GM18870 (cell line): ENCODE measurements at regions not wholly inside any gene's neighbourhood (a gene's known extent, or its start where the extent isn't known, plus 50 kb on each side); places are given as distances from the start of the nearest gene placed in this dataset.
"Not testable (repeated sequence)": the region's sequence is repeated elsewhere in the genome, so short reads cannot be mapped to it uniquely, and the experiment has no call there.

ENCODE experiments used
- ATAC-seq: cut with Tn5 transposase; IDR thresholded peaks from one replicate; pipeline ENCODE4 v1.9.1; 2021; ENCODE audit warnings: moderate library complexity; ENCODE audit not compliant: unreplicated experiment

DNA sequence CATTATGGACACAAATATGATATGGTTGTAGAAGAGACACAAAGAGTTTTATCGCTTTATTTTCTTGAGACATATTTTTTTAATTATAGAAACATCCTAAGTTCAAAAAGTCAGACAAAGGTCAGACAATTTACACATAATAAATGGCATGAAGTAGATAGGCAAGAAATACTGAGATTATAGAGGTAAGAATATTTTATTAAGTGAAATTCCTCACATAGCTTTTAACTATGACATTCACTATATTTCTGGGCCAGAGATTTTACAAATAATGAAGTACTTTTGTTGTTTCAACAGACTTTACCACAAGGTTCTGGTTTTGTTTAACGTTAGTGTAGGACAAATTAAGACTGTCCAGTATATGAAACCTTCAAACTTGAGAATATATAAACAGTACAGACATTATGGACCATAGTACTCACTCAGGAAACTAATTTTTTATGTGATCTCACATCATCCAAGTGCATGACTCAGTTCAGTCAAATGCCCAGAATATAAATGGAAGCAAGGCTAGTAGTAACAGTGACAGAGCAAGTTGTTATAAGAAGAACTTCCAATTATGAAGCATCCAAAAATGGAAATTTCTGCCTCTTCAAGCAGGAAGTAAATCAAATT is 394.8 kb downstream of the KCNJ2 start:
- no peak for ATAC-seq

DNA sequence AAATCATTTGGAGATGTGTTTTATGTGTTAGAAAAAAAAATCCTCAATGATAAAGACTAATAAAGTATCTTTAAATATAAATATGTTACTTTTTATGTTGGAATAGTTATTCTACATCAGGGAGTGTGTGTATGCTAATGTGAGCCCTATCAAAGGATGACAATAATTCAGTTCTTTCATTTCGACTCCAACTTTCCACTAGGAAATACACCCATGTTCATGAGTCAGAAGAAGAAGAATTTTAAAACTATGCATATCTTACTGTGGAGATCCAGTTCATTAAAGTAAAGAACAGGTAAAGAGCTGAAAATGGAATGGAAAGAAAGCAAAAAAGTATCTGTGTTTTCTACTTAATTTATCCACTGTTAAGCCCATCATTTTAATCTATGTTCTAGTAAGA is 399.8 kb downstream of the KCNJ2 start:
- ATAC-seq = no peak

DNA sequence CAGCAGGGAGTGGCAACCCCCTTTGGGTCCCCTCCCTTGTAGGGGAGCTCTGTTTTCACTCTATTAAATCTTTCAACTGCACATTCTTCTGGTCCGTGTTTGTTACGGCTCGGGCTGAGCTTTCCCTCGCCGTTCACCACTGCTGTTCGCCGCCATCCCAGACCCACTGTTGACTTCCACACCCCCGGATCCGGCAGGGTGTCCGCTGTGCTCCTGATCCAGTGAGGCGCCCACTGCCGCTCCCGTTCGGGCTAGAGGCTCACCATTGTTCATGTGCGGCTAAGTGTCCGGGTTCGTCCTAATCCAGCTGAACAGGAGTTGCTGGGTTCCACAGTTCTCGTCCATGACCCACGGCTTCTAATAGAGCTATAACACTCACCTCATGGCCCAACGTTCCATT is 408.1 kb downstream of the KCNJ2 start:
- ATAC-seq = no peak

DNA sequence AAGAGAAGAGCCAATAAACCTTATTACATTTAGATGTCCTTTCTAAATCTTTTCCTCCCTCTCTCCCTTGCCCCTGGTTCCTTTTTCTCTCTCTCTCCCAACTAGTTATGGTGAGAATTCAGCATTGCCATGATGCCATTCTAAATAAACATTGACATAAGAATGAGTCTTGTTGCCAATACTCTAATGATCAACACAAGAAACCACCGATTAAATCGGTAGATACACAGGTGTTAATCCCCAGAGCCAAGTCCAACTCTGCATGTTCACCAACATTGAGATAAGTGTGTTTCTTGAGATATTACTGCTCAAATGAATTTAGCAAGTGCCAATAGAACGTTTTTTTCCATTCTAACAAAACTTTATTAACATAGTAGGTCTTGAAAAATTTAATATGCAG is 412.1 kb downstream of the KCNJ2 start:
- no peak for ATAC-seq

DNA sequence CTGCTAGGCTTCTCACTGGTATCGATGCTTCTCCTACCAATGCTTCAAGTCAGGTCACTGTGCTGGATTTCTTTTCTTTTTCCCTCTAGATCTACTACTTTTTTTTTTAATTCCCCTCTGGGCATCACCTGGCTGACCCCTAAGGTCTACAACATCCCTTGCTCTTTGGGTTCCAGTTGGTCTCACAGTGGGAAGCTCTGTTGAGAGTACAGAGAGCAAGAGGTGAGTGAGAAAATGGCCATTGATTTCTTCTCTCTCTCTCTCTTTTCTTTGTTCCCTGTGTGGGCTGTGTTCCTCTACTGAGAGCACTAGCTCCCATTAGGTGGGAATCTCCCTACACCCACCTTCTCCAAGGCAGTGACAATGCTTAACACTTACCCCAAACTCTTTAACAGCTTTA is 413.4 kb downstream of the KCNJ2 start:
- no peak for ATAC-seq

DNA sequence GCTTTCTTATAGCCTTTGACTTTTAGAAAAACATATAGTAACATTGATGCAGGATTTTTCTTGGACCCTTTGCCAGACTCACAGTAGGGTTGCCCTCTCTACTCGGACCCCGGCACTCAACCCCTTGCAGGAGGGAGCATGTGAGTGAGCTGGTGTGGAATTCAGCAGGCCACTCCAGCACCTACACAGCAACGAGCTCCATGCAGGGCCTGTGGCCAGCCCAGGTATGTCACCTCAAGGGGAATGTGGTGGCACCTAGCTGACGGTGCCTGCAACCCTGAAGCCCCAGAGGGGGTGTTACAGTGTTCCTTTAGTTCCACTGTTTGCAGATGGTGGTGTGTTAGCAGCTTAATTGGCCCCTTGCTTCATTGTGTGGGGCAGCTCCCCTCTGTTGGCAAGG is 414.9 kb downstream of the KCNJ2 start:
- ATAC-seq = no peak

DNA sequence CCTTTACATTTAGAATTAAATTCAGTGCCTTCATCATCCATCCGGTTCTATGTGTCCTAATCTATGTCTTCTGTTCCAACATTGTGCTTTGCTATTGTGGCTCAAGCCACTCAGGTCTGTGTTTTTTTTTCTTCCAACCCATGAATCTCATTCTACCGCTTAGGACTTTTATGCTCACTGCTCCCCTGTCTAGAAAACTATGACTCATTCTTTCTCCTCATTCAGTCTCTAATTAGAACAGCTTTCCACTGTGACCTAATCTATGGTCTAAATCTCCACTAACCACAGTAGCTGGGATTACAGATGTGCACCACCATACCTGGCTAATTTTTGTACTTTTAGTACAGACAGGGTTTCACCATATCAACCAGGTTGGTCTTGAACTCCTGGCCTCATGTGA is 418.7 kb downstream of the KCNJ2 start:
- no peak for ATAC-seq

DNA sequence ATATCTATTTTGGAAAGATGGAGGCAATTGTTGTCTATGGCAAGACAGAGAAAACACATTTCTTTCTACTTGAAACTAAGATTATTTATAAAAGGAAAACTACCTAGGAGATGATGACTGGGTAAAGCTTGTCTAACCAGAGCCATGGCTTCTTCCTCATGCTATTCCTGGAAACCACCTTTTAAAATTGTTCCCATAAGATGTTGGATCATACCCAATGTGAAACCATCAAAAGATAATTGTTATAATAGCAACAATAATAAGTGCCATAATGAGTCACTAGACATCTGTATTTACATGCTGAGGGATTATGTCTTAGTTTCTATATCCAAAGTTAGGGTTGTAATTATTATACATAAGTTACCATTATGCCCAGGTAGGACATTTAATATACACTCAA is 428.4 kb downstream of the KCNJ2 start:
- ATAC-seq = no peak

DNA sequence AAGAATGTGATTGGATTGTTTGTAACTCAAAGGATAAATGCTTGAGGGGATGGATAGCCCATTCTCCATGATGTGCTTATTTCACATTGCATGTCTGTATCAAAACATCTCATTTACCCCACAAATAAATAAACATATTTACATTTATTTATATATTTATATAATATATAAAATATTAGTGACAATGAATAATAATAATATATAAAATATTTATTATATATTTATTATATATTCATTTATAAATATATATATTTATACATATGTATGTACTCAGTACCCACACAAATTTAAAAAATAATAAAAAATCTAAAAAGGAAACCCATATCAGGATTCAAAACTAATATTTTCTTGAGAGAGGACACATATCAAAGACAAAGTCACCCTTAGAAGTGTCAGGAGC is 429.9 kb downstream of the KCNJ2 start:
- ATAC-seq = no peak

DNA sequence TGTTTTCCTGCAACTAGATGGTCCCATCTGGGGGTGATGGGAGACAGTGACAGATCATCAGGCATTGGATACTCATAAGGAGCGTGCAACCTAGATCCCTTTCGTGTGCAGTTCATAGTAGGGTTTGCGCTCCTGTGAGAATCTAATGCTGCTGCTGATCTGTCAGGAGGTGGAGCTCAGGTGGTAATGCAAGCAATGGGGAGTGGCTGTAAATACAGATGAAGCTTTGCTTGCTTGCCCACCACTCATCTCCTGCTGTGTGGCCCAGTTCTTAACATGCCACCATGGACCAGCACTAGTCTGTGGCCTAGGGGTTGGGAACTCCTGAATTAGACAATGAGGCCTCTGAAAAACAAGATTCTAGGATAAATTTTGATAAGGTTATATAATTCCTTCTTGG is 430.6 kb downstream of the KCNJ2 start:
- ATAC-seq = not testable (repeated sequence)

DNA sequence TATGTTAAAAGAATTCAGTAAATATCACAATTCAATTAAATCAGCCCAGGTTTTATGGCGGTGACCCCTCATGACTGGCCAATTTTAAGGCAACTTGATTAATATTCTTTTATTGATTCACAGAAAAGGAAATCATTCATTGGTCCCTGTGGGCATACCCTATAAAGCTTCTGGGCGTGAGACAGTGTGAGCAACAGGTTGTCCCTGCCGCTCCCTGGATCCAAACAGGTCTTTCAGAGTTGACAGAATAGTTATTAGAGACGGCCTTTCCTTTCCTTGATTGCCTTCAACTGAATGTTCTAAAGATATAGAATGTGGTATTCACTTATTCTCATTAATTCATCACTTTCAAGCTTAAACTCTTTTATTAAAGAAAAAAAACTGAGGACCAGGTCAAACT is 433.9 kb downstream of the KCNJ2 start:
- ATAC-seq = no peak

DNA sequence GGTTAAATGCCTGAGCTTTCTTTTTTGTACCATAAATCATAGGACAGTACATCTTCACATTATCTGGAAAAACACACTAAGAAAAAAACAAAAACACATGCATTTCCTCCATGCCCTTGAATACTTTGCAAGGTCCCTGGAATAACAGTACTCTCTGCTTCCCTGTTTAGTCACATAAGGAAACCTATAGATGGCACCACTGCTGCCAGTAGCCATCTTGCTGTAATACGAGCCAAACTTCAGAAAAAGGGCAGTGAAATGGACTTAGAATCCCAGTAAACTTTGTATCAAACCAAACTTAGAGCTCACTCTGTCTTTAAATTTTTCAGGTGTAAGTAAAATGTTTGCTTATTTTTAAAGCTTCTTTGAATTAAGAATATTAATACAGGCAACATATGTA is 435.5 kb downstream of the KCNJ2 start:
- ATAC-seq = no peak

DNA sequence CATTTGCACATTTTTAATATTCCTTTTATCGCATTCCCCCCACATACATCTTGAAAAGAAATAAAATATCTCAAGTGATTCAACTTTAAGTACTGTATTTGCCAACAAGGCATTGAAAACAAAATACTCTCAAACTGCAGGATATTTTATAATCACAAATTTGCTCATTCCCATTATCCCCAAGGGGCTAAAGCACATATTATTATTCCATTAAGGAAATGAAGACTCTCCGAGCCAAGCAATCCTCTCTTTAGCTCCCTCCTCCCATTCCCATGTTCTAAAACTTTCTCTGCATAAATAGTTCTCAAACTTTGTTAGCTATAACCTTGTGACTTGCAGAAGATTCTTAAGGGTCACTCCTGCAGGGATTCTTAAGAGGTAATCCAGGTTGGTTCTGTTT is 436.8 kb downstream of the KCNJ2 start:
- no peak for ATAC-seq

DNA sequence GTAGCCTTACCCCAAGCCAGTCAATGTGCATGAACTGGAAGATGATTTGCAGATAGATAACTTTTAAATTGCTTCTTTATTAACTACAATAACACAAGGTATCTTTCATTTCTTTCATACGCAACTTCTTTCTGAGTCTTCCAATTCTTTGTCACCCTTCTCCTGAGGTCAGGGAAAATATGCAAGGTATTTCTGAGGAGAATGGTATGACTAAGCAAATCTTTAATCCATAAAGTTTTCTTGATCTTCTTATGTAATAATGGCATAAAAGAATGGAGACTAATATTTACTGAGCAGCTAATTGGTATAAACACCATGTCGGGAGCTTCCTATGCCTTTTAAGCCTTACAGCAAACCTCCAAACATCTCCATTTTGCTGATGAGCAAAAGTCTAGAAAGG is 438.9 kb downstream of the KCNJ2 start:
- no peak for ATAC-seq

DNA sequence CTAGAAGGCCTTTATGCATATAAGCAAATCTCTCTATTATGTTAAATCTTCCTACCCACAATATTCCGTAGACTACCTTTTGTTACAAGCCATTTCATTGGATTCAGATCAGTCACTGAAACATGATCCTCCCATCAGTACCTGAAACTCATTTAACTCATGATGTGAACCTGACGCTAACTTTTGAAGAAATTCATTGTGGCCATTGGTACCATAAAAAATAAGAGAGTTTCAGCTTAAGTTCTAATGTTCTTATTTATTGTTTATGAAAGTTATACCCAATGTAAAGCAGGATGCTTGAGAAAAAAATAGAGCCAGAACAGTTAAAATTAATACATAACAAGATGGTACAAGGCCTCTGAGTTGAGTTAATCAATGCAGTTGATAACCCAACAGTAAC is 439.6 kb downstream of the KCNJ2 start:
- no peak for ATAC-seq

DNA sequence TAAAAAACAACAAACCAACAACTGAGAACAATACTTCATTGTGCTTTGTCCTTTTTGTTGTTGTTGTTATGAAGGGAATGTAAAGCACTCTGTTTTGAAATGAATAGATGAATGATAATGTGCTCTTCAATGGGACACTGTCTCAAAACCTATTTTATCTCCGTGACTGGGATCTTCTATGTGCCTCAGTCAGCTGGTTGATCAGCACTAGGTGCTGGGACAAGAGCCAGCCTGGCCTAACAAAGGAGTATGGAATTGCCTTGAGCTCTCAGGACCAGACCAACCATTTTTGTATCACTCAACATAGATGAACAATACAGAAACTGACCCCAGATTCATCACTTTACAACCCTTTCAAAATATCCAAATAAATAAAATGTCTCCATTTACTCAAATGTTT is 440.2 kb downstream of the KCNJ2 start:
- no peak for ATAC-seq

DNA sequence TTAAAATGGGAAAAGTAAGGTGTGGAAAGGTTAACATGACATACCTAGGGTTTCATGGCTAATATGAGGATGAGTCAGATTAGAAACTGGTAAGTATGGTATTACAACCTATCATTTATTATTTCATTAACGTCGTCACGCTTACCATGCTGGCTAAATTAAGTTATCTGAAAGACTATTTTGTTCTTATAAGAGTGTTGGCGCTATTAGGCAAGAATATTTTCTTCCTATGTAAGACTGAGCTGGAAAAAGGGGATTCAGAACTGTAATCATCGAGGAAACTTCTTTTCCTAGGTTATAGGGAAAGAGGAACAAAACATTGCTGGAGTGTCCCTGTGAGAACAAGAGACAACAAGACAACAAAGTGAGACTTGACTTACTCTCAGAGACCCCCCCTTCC is 440.8 kb downstream of the KCNJ2 start:
- ATAC-seq = no peak

DNA sequence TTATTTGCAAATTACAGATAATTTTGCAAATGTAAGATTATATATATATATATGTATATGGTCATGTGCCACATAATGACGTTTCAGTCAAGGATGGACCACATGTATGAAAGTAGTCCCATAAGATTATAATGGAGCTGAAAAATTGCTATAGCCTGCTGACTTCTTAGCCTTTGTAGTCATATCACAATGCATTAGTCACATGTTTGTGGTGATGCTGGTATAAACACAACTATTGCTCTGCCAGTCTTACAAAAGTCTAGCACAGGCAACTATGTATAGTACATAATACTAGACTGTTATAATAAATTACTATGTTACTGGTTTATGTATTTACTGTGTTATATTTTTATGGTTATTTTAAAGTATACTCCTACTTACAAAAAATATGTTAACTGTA is 444.3 kb downstream of the KCNJ2 start:
- ATAC-seq = no peak

DNA sequence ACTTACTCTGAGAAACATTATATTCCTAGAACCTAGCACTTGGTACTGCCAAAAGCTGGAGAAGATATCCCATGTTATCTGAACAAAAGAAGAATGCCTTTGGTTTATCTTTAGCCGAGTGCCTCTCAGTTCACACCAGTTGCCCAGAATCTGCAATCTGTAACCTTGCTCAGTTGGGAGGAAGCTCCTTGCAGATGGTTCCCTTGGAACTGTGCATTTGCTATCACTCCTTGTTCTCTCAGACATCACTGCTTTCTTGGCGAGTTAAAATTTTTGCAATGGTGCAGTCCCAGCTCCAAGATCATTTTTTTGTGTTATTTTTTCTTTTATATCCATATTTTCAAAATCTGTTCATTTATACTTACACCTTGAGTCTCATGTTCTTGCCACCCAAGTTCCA is 446.5 kb downstream of the KCNJ2 start:
- no peak for ATAC-seq

DNA sequence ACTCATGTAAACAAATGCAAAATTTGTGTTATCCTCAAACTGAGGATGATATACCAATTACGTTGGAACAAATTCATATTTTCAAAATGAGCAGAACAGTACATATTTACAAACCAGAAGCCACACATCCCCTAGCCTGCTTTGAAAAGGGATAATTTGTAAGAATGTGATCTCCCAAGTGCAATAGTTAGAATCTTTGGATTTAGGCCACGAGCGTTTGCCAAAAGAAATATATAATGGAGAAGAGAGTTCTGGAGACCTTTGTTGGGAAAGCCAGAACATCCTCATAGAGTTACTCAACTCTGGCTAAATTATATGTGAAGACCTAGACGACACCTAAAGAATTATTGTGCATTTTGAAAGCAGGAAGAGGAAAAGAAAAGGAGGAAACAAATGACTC is 449.3 kb downstream of the KCNJ2 start:
- ATAC-seq = no peak

DNA sequence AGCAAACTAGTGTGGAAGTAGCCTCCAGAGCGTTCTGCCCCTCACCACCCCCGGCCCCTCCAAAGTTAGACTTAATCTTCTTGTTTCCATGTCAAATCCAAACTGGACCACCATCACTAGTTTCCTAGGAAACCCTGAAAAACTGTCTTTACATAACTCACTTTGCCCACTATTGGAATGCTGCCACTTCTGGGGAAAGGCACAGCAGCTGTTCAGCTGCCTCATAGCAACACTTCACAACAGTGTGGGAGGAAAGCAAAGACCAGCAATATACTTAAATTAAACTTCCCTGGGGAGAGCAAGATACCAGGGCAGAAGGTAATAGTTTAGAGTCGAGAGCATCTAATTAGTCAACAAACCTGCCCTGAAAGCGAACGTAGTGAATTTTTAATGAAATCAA is 452.2 kb downstream of the KCNJ2 start:
- no peak for ATAC-seq

DNA sequence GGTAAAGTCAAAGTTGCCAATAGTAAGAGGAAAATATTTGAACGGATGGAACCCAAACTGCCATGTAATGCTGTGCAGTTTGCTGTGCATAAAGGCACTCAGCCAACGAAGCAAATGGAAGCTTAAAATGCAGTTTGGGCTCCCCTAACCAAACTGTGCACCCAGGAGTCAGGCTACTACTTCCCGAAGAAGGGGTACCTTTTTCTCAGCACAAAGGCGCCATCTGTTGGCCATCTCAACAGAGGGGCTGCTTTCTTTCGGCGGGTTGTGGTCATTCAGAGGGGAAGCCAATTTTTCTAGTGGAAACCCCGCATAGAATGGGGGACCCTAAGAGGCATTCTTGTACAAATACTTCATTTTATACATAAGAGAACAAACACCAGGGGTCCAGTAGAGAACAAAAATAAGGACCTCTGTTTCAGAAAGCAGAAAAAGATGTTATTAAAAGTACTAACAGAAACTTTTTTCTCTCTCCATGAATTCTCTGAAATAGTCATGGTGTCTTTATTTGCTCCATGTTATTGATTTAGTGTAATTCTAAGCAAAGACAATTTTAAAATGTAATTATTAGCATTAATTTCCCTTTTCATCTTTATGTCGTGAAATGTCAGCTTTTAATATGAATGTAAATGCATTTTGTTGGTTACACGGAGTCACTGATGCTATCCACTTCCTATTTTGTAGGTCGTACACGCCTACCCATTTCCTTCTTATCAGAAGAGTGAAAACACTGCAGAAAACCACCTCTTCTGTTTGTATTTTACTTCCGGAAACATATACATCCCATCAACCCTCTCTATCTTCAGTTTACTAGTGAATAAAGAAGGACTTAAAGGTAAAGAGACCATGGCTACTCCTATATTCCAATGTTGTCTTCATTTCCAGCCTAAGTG is 453.3 kb downstream of the KCNJ2 start:
- ATAC-seq = no peak

DNA sequence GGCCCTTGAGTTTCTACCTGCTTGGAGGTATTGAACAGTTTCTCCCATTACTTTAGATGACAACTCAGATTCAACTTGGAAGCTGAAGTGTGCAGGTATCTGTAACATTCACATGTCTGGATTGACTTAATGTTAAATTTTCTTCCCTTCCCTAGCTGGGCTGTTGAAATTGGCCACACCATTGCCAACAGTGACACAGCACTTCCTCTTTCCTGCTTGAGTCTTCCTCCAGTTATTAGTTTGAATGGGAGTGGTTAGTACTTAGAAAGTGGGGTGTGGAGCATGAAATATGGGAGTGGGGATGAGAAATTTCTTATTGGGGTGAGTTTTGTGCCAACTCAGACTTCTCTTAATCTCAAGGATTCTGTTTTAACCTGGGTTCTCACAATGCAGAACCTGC is 454.9 kb downstream of the KCNJ2 start:
- ATAC-seq = no peak
